Esophagus (tissue), 2 donors: ENCODE measurements at regions not wholly inside any gene's neighbourhood (a gene's known extent, or its start where the extent isn't known, plus 50 kb on each side); places are given as distances from the start of the nearest gene placed in this dataset.
"Not testable (repeated sequence)": the region's sequence is repeated elsewhere in the genome, so short reads cannot be mapped to it uniquely, and the experiment has no call there.

Experiments
- H3K27ac ChIP-seq, 2 donors: one replicate each; pipeline ENCODE4 v1.5.1; 2013; ENCODE audit warnings: low read depth in 2 of 2, mild to moderate bottlenecking in 2 of 2, inconsistent platforms in 1 of 2, low read length in 1 of 2, moderate library complexity in 1 of 2
- H3K27me3 ChIP-seq, 2 donors: one replicate each; pipeline ENCODE4 v1.6.1; 2013; ENCODE audit warnings: low read length in 2 of 2, control low read depth in 1 of 2, mild to moderate bottlenecking in 1 of 2; ENCODE audit not compliant: insufficient read depth in 2 of 2, control insufficient read depth in 1 of 2
- H3K36me3 ChIP-seq, 2 donors: one replicate each; pipeline ENCODE4 v1.6.1; 2013; ENCODE audit warnings: low read length in 1 of 2; ENCODE audit not compliant: control insufficient read depth in 2 of 2, insufficient read depth in 2 of 2
- H3K4me1 ChIP-seq, 2 donors: one replicate each; pipeline ENCODE4 v1.6.1; 2013; ENCODE audit warnings: low read length in 1 of 2; ENCODE audit not compliant: control insufficient read depth in 2 of 2, insufficient read depth in 2 of 2
- H3K4me3 ChIP-seq, 2 donors: one replicate each; pipeline ENCODE4 v1.5.1; 2013; ENCODE audit warnings: low read length in 2 of 2, mild to moderate bottlenecking in 2 of 2, low read depth in 1 of 2, moderate library complexity in 1 of 2
- H3K9me3 ChIP-seq, 2 donors: one replicate each; pipeline ENCODE4 v1.6.1; 2013; ENCODE audit warnings: mild to moderate bottlenecking in 2 of 2, low read depth in 1 of 2, low read length in 1 of 2, moderate library complexity in 1 of 2; ENCODE audit not compliant: control insufficient read depth in 2 of 2, insufficient read depth in 1 of 2
- WGBS, 2 donors: extraction: QIAGEN DNeasy Blood & Tissue Kit; methylation state at CpG; one replicate each; pipeline ENCODE4 v1.1.7; 2013; 5-methylcytosine and 5-hydroxymethylcytosine counted together
- donor health status: healthy with polysubstance abuse.
- donor health status: Bipolar disorder and iron deficiency.

GRCh38 chr7:91497277-91497676 is 233.0 kb downstream of the FZD1 start:
- not testable (repeated sequence) for H3K27ac ChIP-seq, H3K4me1 ChIP-seq, H3K36me3 ChIP-seq, H3K27me3 ChIP-seq, H3K9me3 ChIP-seq, H3K4me3 ChIP-seq
- 81 to 93% methylated on average over 1 of the region's 1 CpG for WGBS, 2 donors

GRCh38 chr7:91503934-91504555 is 239.8 kb downstream of the FZD1 start:
- H3K36me3 ChIP-seq = no peaks in the 10 kb centered on the region
- H3K4me1 ChIP-seq = no peaks in the 10 kb centered on the region
- no peak overlapping the region for H3K27ac ChIP-seq
- no peak overlapping the region for H3K4me3 ChIP-seq
- WGBS, 2 donors = 63 to 64% methylated on average over 3 of the region's 3 CpGs
- no peaks in the 10 kb centered on the region for H3K9me3 ChIP-seq
- H3K27me3 ChIP-seq = no peaks in the 10 kb centered on the region

GRCh38 chr7:91504919-91505318 is 240.7 kb downstream of the FZD1 start:
- no peak overlapping the region for H3K4me3 ChIP-seq
- no peaks in the 10 kb centered on the region for H3K27me3 ChIP-seq
- 76 to 78% methylated on average over 2 of the region's 2 CpGs for WGBS, 2 donors
- no peaks in the 10 kb centered on the region for H3K36me3 ChIP-seq
- H3K9me3 ChIP-seq = no peaks in the 10 kb centered on the region
- H3K27ac ChIP-seq = no peak overlapping the region
- no peaks in the 10 kb centered on the region for H3K4me1 ChIP-seq

- H3K36me3 ChIP-seq, H3K4me1 ChIP-seq, H3K27ac ChIP-seq, H3K27me3 ChIP-seq, H3K9me3 ChIP-seq, H3K4me3 ChIP-seq: not testable (repeated sequence)
- WGBS, 2 donors = 73 to 80% methylated on average over 10 of the region's 10 CpGs
Observed at GRCh38 chr7:91506966-91507365, 242.7 kb downstream of the FZD1 start.

- H3K27me3 ChIP-seq, H3K36me3 ChIP-seq, H3K27ac ChIP-seq, H3K9me3 ChIP-seq, H3K4me1 ChIP-seq, H3K4me3 ChIP-seq: not testable (repeated sequence)
- WGBS, 2 donors = 85 to 90% methylated on average over 1 of the region's 1 CpG
Observed at GRCh38 chr7:91511861-91512260, 247.6 kb downstream of the FZD1 start.

- Histone ChIP-seq H3K4me1 (no peaks in the 10 kb centered on the region), H3K36me3 (no peaks in the 10 kb centered on the region), H3K27ac (no peak overlapping the region), H3K9me3 (no peaks in the 10 kb centered on the region), H3K27me3 (no peaks in the 10 kb centered on the region), H3K4me3 (no peak overlapping the region)
- 74 to 79% methylated on average over 3 of the region's 3 CpGs for WGBS, 2 donors
Observed at GRCh38 chr7:91512958-91513357, 248.7 kb downstream of the FZD1 start.

GRCh38 chr7:91514591-91514990 is 250.4 kb downstream of the FZD1 start:
- 92 to 94% methylated on average over 4 of the region's 4 CpGs for WGBS, 2 donors
- no peak overlapping the region for H3K27ac ChIP-seq

GRCh38 chr7:91515961-91516360 is 251.7 kb downstream of the FZD1 start:
- Histone ChIP-seq H3K4me3 (no peak overlapping the region), H3K27ac (no peak overlapping the region), H3K27me3 (no peaks in the 10 kb centered on the region), H3K9me3 (no peaks in the 10 kb centered on the region), H3K36me3 (no peaks in the 10 kb centered on the region), H3K4me1 (no peaks in the 10 kb centered on the region)
- WGBS, 2 donors = 85 to 88% methylated on average over 1 of the region's 1 CpG

More at GRCh38 chr7:91514591-91514990, 250.4 kb downstream of the FZD1 start:
- H3K9me3 ChIP-seq = no peaks in the 10 kb centered on the region
- H3K27me3 ChIP-seq = no peaks in the 10 kb centered on the region
- H3K4me1 ChIP-seq = no peaks in the 10 kb centered on the region
- H3K4me3 ChIP-seq = no peak overlapping the region
- no peaks in the 10 kb centered on the region for H3K36me3 ChIP-seq

- 29 to 37% methylated on average over 1 of the region's 1 CpG for WGBS, 2 donors
- H3K27ac ChIP-seq = no peak overlapping the region
- H3K4me1 ChIP-seq = no peaks in the 10 kb centered on the region
- no peaks in the 10 kb centered on the region for H3K27me3 ChIP-seq
- H3K9me3 ChIP-seq = peaks cover 0 to 2% of the 10 kb centered on the region in 2 donors
- H3K36me3 ChIP-seq = no peaks in the 10 kb centered on the region
- H3K4me3 ChIP-seq = no peak overlapping the region
Observed at GRCh38 chr7:91517201-91517785, 253.1 kb downstream of the FZD1 start.

GRCh38 chr7:91518058-91518457 is 253.8 kb downstream of the FZD1 start:
- 71 to 76% methylated on average over 1 of the region's 1 CpG for WGBS, 2 donors

More at GRCh38 chr7:91518058-91518457, 253.8 kb downstream of the FZD1 start:
- H3K9me3 ChIP-seq = peaks cover 0 to 2% of the 10 kb centered on the region in 2 donors
- no peak overlapping the region for H3K27ac ChIP-seq
- no peaks in the 10 kb centered on the region for H3K4me1 ChIP-seq
- H3K4me3 ChIP-seq = no peak overlapping the region
- H3K27me3 ChIP-seq = no peaks in the 10 kb centered on the region
- H3K36me3 ChIP-seq = no peaks in the 10 kb centered on the region
